Lower leg skin (tissue), 4 donors: ENCODE measurements at regions not wholly inside any gene's neighbourhood (a gene's known extent, or its start where the extent isn't known, plus 50 kb on each side); places are given as distances from the start of the nearest gene placed in this dataset.

Source experiments
- DNase-seq, 2 donors: peaks; one replicate each; pipeline ENCODE4 v3.0.0-alpha.2; 2019; ENCODE audit warnings: low spot score in 2 of 2
- H3K4me3 ChIP-seq: fragments of 200-600 bp; sonication (generic); 2 replicates; pipeline ENCODE4 v1.5.1; 2017; ENCODE audit warnings: mild to moderate bottlenecking, low read depth; ENCODE audit not compliant: poor library complexity, severe bottlenecking
- POLR2A ChIP-seq, 2 donors: fragments of 450-650 bp; IDR thresholded peaks; one replicate each; pipeline ENCODE4 v1.6.1; 2016 to 2017; ENCODE audit warnings: antibody characterized with exemption in 2 of 2, mild to moderate bottlenecking in 1 of 2, moderate library complexity in 1 of 2
- WGBS, 2 donors: methylation state at CpG; one replicate each; pipeline ENCODE4 v1.1.5; 2018; 5-methylcytosine and 5-hydroxymethylcytosine counted together
- intact Hi-C: fragments of 100-400 bp; cut with DNase I; formaldehyde crosslinking; loops from one replicate; pipeline ENCODE4 v1.15.0; 2023; ENCODE audit warnings: low total_unique reads
- TF ChIP-seq, protein P1 (sequence below), 3 donors: fragments of 450-650 bp; IDR thresholded peaks; one replicate each; pipeline ENCODE4 v1.5.1; 2016; ENCODE audit warnings: antibody characterized with exemption in 3 of 3, mild to moderate bottlenecking in 3 of 3, moderate library complexity in 2 of 3

DNA sequence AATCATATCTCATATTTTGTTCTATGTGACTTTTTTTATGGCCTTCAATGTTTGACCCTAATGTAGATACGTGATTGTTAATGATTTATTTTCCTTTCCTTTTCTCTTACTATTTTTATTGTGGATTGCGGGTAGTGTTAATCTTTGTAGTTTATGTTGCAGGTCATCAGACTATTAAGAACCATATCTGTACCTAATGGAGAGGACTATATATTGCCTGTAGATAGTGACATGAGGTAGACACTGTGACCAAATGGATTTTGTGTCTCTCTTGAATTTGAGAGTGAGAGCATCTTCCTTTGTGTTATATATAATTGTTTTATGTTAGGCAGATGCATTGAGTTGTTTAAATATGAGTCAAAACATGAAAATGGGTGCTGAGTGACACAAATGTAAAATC, 543.4 kb upstream of the MGAT4C start:
- DNase-seq, result no peak
- H3K4me3 ChIP-seq, result no peak overlapping the region
- TF ChIP-seq, protein P1, sequence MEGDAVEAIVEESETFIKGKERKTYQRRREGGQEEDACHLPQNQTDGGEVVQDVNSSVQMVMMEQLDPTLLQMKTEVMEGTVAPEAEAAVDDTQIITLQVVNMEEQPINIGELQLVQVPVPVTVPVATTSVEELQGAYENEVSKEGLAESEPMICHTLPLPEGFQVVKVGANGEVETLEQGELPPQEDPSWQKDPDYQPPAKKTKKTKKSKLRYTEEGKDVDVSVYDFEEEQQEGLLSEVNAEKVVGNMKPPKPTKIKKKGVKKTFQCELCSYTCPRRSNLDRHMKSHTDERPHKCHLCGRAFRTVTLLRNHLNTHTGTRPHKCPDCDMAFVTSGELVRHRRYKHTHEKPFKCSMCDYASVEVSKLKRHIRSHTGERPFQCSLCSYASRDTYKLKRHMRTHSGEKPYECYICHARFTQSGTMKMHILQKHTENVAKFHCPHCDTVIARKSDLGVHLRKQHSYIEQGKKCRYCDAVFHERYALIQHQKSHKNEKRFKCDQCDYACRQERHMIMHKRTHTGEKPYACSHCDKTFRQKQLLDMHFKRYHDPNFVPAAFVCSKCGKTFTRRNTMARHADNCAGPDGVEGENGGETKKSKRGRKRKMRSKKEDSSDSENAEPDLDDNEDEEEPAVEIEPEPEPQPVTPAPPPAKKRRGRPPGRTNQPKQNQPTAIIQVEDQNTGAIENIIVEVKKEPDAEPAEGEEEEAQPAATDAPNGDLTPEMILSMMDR (IDR thresholded peaks at IDR 0.05), result no peak
- TF ChIP-seq POLR2A (IDR thresholded peaks at IDR 0.05), result no peak
- WGBS, 2 donors, result 69 to 74% methylated on average over 2 of the region's 2 CpGs
- intact Hi-C loops, result no loop called here

DNA sequence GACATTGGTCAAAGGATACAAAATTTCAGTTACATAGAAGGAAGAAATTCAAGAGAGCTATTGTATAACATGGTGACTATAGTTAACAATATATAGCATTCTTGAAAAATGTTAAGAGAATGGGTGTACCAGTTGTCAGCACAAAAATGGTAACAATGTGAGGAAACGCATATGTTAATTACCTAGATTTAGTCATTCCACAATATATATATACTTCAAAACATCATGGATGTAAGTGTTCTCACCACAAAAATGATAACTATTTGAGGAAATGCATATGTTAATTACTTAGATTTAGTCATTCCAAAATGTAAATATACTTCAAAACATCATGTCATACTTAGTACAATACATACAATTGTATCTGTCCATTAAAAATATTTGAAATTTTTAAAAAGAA, 540.4 kb upstream of the MGAT4C start:
- DNase-seq, result no peak
- TF ChIP-seq, protein P1 (IDR thresholded peaks at IDR 0.05), result no peak
- TF ChIP-seq POLR2A (IDR thresholded peaks at IDR 0.05), result no peak
- intact Hi-C loops, result no loop called here
- no peak overlapping the region for H3K4me3 ChIP-seq
- WGBS, 2 donors, result 80 to 85% methylated on average over 1 of the region's 1 CpG

DNA sequence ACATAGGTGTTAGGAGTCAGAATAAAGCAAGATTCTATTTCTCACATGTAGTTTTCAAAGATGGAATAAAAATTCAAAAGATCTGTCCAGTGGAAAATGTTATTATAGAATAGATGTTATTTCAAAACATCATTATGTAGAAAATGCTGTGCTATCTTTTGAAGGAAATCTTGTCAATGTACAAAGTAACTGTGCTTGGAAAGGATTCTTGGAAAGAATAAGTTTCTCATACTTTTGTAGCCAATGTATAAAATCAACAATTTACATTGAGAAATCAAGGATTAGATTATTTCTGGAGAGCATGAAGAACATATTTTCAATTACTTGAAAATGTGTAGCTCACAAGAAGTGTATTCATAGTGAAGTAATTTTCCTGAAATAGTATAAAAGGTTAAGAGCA, 532.5 kb upstream of the MGAT4C start:
- no peak for DNase-seq
- intact Hi-C loops, result no loop called here
- no peak for TF ChIP-seq POLR2A (IDR thresholded peaks at IDR 0.05)
- TF ChIP-seq, protein P1 (IDR thresholded peaks at IDR 0.05), result no peak
- H3K4me3 ChIP-seq, result no peak overlapping the region

DNA sequence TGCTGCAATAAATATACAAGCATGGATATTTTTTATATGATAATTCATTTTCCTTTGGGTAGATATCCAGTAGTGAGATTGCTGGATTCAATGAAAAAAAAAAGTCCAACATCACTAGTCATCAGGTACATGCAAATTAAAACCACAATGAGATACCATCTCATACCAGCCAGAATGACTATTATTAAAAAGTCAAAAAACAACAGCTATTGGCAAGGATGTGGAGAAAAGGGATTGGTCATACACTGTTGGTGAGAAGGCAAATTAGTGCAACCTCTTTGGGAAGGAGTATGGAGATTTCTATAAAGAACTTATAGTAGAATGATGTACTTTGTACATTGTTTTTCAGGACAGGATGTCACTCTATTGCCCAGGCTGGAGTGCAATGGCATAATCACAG, 531.2 kb upstream of the MGAT4C start:
- intact Hi-C loops, result no loop called here
- no peak overlapping the region for H3K4me3 ChIP-seq
- no peak for DNase-seq
- TF ChIP-seq, protein P1 (IDR thresholded peaks at IDR 0.05), result no peak
- no peak for TF ChIP-seq POLR2A (IDR thresholded peaks at IDR 0.05)

DNA sequence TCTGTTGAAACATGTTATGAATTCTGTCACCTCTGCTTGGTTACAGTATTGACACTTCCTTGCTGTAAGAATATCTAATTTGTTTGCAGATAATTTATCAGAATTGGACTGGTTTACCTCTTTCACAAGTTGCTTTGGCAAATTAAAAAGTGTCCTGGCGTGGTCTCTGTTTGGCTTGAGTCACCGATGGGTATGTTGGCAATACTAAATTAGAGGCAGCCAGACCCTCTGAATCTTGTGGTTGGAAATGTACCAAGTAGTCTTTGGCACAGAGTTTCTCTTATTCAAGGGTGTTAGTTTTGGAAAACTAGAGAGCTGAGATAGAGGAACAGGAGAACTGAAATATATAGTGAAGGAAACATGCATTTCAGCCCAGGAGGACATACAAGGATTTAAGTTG, 521.1 kb upstream of the MGAT4C start:
- 41 to 44% methylated on average over 2 of the region's 2 CpGs for WGBS, 2 donors
- TF ChIP-seq, protein P1 (IDR thresholded peaks at IDR 0.05), result no peak
- TF ChIP-seq POLR2A (IDR thresholded peaks at IDR 0.05), result no peak
- intact Hi-C loops, result no loop called here
- no peak overlapping the region for H3K4me3 ChIP-seq
- no peak for DNase-seq

DNA sequence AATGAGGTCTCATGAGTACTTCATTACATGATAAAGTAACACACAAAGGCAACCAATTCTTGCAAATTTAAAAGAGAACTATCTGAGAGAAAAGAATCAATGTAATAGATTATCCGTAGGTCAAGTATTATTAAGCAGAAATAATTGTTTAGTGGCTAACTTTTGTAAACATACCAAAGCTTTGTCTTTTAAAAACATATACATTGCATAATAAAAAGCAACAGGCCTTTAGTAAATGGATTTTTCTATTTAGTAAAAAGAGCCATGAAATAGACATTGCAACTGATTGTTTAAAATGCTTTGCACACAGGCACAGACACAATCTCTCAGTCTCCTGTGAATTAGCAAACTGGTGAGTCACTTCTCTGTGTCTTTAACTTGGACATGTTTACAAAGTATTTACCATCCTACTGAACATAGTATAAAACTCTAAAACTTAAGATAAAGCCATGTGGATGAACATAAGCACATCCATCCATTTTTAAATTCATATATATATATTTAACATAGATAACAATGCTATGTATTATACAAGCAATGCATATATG, 518.7 kb upstream of the MGAT4C start:
- TF ChIP-seq POLR2A (IDR thresholded peaks at IDR 0.05), result no peak
- TF ChIP-seq, protein P1 (IDR thresholded peaks at IDR 0.05), result no peak
- no peak for DNase-seq
- 87 to 92% methylated on average over 1 of the region's 1 CpG for WGBS, 2 donors
- intact Hi-C loops, result no loop called here
- no peak overlapping the region for H3K4me3 ChIP-seq
